CD4-positive, alpha-beta memory T cell (primary cell): ENCODE measurements at regions not wholly inside any gene's neighbourhood (a gene's known extent, or its start where the extent isn't known, plus 50 kb on each side); places are given as distances from the start of the nearest gene placed in this dataset.
A peak's percentile ranks its signal among the peaks of the same experiment; 100 is the strongest.
"Not testable (repeated sequence)": the region's sequence is repeated elsewhere in the genome, so short reads cannot be mapped to it uniquely, and the experiment has no call there.

Experiments
- CTCF ChIA-PET: fragments of 350-600 bp; sonication (Branson Sonifier 250); formaldehyde crosslinking; loops from one replicate; lab custom pipeline; 2021; ENCODE audit warnings: inconsistent platforms; ENCODE audit not compliant: partially characterized antibody; lab: Charles Lee
- POLR2A ChIA-PET: fragments of 350-600 bp; sonication (Branson Sonifier 250); formaldehyde crosslinking; loops from one replicate; lab custom pipeline; 2021; ENCODE audit not compliant: partially characterized antibody; lab: Charles Lee
- DNase-seq, 5 donors: peaks; one replicate each; pipeline versions ENCODE4 v3.0.0 to v3.0.0-alpha.2; 2020 to 2022; ENCODE audit warnings: mixed read lengths in 1 of 5
- H3K27ac ChIP-seq: one replicate; pipeline ENCODE4 v1.7.0; 2013; ENCODE audit warnings: low read depth, low read length
- H3K27me3 ChIP-seq: 2 replicates; pipeline ENCODE4 v1.7.0; 2013; ENCODE audit warnings: mild to moderate bottlenecking, low read length, moderate library complexity; ENCODE audit not compliant: insufficient read depth
- H3K36me3 ChIP-seq: 2 replicates; pipeline ENCODE4 v1.7.0; 2013; ENCODE audit warnings: mild to moderate bottlenecking, low read length, moderate library complexity; ENCODE audit not compliant: insufficient read depth
- H3K4me1 ChIP-seq: 2 replicates; pipeline ENCODE4 v1.7.0; 2013; ENCODE audit warnings: mild to moderate bottlenecking, low read length, moderate library complexity; ENCODE audit not compliant: insufficient read depth
- H3K4me3 ChIP-seq, 2 donors: one replicate each; pipeline ENCODE4 v1.7.0; 2013; ENCODE audit warnings: low read length in 2 of 2, mild to moderate bottlenecking in 1 of 2
- H3K9me3 ChIP-seq, 2 donors: one replicate each; pipeline ENCODE4 v1.7.0; 2013; ENCODE audit warnings: low read length in 2 of 2, control low read depth in 1 of 2; ENCODE audit not compliant: control insufficient read depth in 1 of 2
- H3K27ac Mint-ChIP-seq, 7 donors: one replicate each; pipeline ENCODE4 v1.8.0; 2020 to 2021; ENCODE audit warnings: mixed read lengths in 7 of 7, mild to moderate bottlenecking in 6 of 7, inconsistent platforms in 3 of 7, moderate library complexity in 3 of 7
- H3K27me3 Mint-ChIP-seq, 2 donors: one replicate each; pipeline ENCODE4 v1.8.0; 2020 to 2021; ENCODE audit warnings: mixed read lengths in 2 of 2
- H3K36me3 Mint-ChIP-seq, 2 donors: one replicate each; pipeline ENCODE4 v1.8.0; 2020 to 2021; ENCODE audit warnings: mixed read lengths in 2 of 2, inconsistent platforms in 1 of 2, mild to moderate bottlenecking in 1 of 2
- H3K4me1 Mint-ChIP-seq, 4 donors: one replicate each; pipeline ENCODE4 v1.8.0; 2020 to 2021; ENCODE audit warnings: mixed read lengths in 4 of 4, mild to moderate bottlenecking in 1 of 4
- H3K4me3 Mint-ChIP-seq, 8 donors: one replicate each; pipeline ENCODE4 v1.8.0; 2020 to 2021; ENCODE audit warnings: mixed read lengths in 8 of 8, mild to moderate bottlenecking in 7 of 8, moderate library complexity in 6 of 8, inconsistent platforms in 3 of 8
- H3K9me3 Mint-ChIP-seq, 8 donors: one replicate each; pipeline ENCODE4 v1.8.0; 2020 to 2021; ENCODE audit warnings: mixed read lengths in 8 of 8, mild to moderate bottlenecking in 5 of 8, inconsistent platforms in 3 of 8, moderate library complexity in 1 of 8
- intact Hi-C: fragments of 100-400 bp; cut with micrococcal nuclease; formaldehyde crosslinking; loops from one replicate; pipeline ENCODE4 v1.15.1; 2023

- H3K27me3 ChIP-seq, H3K4me1 Mint-ChIP-seq, H3K9me3 Mint-ChIP-seq, H3K27me3 Mint-ChIP-seq, H3K4me3 ChIP-seq, H3K36me3 ChIP-seq, H3K36me3 Mint-ChIP-seq, H3K27ac ChIP-seq, H3K9me3 ChIP-seq, DNase-seq, H3K4me1 ChIP-seq, intact Hi-C loops: not testable (repeated sequence)
- POLR2A ChIA-PET = interaction anchor here (1.4 kb wide), 1 partner anchor 15 kb away, joined by 7 read pairs; no protein-coding TSS in a partner anchor
- CTCF ChIA-PET = interaction anchor here (0.6 to 1.7 kb wide), 6 partner anchors 8 to 1217 kb away, joined by 3 to 5 read pairs (median 3); no protein-coding TSS in a partner anchor
- Mint-ChIP-seq H3K4me3 (peak overlapping the region in 2 of 8 donors; percentile 26 to 62), H3K27ac (peak overlapping the region in 1 of 7 donors; percentile 44)
Measured at GRCh38 chr6:180091-180694, 112.1 kb upstream of the DUSP22 start.

GRCh38 chr6:181049-181654 lies 111.1 kb upstream of the DUSP22 start:
- intact Hi-C loops = no loop called here
- CTCF ChIA-PET = interaction anchor here (1.4 to 1.7 kb wide), 2 partner anchors 7 to 12 kb away, joined by 5 read pairs; no protein-coding TSS in a partner anchor
- Histone ChIP-seq H3K27ac (no peak overlapping the region), H3K4me3 (no peak overlapping the region), H3K36me3 (no peaks in the 10 kb centered on the region), H3K9me3 (no peaks in the 10 kb centered on the region), H3K4me1 (no peaks in the 10 kb centered on the region), H3K27me3 (no peaks in the 10 kb centered on the region)
- H3K27me3 Mint-ChIP-seq = peaks cover 4 to 9% of the 10 kb centered on the region in 2 donors
- no peaks in the 10 kb centered on the region for H3K36me3 Mint-ChIP-seq
- H3K4me1 Mint-ChIP-seq = peaks cover 0 to 9% (median 8%) of the 10 kb centered on the region in 4 donors
- H3K4me3 Mint-ChIP-seq = no peak overlapping the region
- DNase-seq = no peak
- no peak overlapping the region for H3K27ac Mint-ChIP-seq
- POLR2A ChIA-PET = no interaction called here
- H3K9me3 Mint-ChIP-seq = peaks cover 0 to 5% (median 0%) of the 10 kb centered on the region in 8 donors

- no peak for DNase-seq
- Histone ChIP-seq H3K27ac (no peak overlapping the region), H3K36me3 (no peaks in the 10 kb centered on the region), H3K27me3 (no peaks in the 10 kb centered on the region), H3K4me3 (no peak overlapping the region), H3K4me1 (peaks cover 1% of the 10 kb centered on the region), H3K9me3 (no peaks in the 10 kb centered on the region)
- intact Hi-C loops = no loop called here
- ChIA-PET POLR2A (no interaction called here), CTCF (interaction anchor here (0.8 to 1.4 kb wide), 5 partner anchors 12 to 409 kb away, joined by 3 to 5 read pairs (median 3); no protein-coding TSS in a partner anchor)
- H3K27me3 Mint-ChIP-seq = peaks cover 2 to 3% of the 10 kb centered on the region in 2 donors
- peaks cover 1 to 10% (median 9%) of the 10 kb centered on the region in 4 donors for H3K4me1 Mint-ChIP-seq
- H3K36me3 Mint-ChIP-seq = no peaks in the 10 kb centered on the region
- no peak overlapping the region for H3K4me3 Mint-ChIP-seq
- peaks cover 0 to 4% (median 0%) of the 10 kb centered on the region in 8 donors for H3K9me3 Mint-ChIP-seq
- H3K27ac Mint-ChIP-seq = peak overlapping the region in 1 of 7 donors; percentile 37
Measured at GRCh38 chr6:183668-184067, 108.6 kb upstream of the DUSP22 start.

GRCh38 chr6:184161-184700 lies 108.1 kb upstream of the DUSP22 start:
- Histone ChIP-seq H3K4me1 (peaks cover 7% of the 10 kb centered on the region), H3K27me3 (no peaks in the 10 kb centered on the region), H3K9me3 (no peaks in the 10 kb centered on the region), H3K36me3 (no peaks in the 10 kb centered on the region), H3K4me3 (no peak overlapping the region), H3K27ac (no peak overlapping the region)
- Mint-ChIP-seq H3K36me3 (no peaks in the 10 kb centered on the region), H3K4me3 (peak overlapping the region in 1 of 8 donors; percentile 12), H3K4me1 (peaks cover 7 to 16% (median 14%) of the 10 kb centered on the region in 4 donors), H3K27ac (peak overlapping the region in 2 of 7 donors; percentile 17 to 37), H3K27me3 (peaks cover 2 to 3% of the 10 kb centered on the region in 2 donors), H3K9me3 (peaks cover 0 to 2% (median 0%) of the 10 kb centered on the region in 8 donors)
- DNase-seq = no peak
- ChIA-PET POLR2A (no interaction called here), CTCF (interaction anchor here (0.8 to 1.4 kb wide), 5 partner anchors 11 to 409 kb away, joined by 3 to 5 read pairs (median 3); no protein-coding TSS in a partner anchor)
- intact Hi-C loops = no loop called here

GRCh38 chr6:186340-186965 lies 105.8 kb upstream of the DUSP22 start:
- intact Hi-C loops = loop anchor here (5.0 kb wide), 3 partner anchors 261 to 1196 kb away; no protein-coding TSS in a partner anchor
- DNase-seq = no peak
- H3K27ac ChIP-seq = no peak overlapping the region
- H3K4me3 ChIP-seq = no peak overlapping the region
- H3K27me3 Mint-ChIP-seq = no peaks in the 10 kb centered on the region
- no peaks in the 10 kb centered on the region for H3K9me3 ChIP-seq
- ChIA-PET CTCF (interaction anchor here (0.7 to 1.0 kb wide), 2 partner anchors 205 to 408 kb away, joined by 3 to 8 read pairs; partner anchors contain the start of gene IRF4), POLR2A (no interaction called here)
- H3K36me3 Mint-ChIP-seq = no peaks in the 10 kb centered on the region
- H3K4me3 Mint-ChIP-seq = no peak overlapping the region
- H3K27me3 ChIP-seq = no peaks in the 10 kb centered on the region
- no peaks in the 10 kb centered on the region for H3K9me3 Mint-ChIP-seq
- no peaks in the 10 kb centered on the region for H3K36me3 ChIP-seq
- H3K27ac Mint-ChIP-seq = no peak overlapping the region
- peaks cover 12% of the 10 kb centered on the region for H3K4me1 ChIP-seq
- peaks cover 13 to 23% (median 17%) of the 10 kb centered on the region in 4 donors for H3K4me1 Mint-ChIP-seq

GRCh38 chr6:187210-187861 lies 105.0 kb upstream of the DUSP22 start:
- ChIA-PET CTCF (interaction anchor here (0.7 to 3.4 kb wide), 11 partner anchors 8 to 1210 kb away, joined by 3 to 16 read pairs (median 4); partner anchors contain the start of gene IRF4), POLR2A (interaction anchor here (0.7 kb wide), 1 partner anchor 10 kb away, joined by 3 read pairs; no protein-coding TSS in a partner anchor)
- no peak overlapping the region for H3K4me3 ChIP-seq
- intact Hi-C loops = loop anchor here (5.0 kb wide), 3 partner anchors 260 to 1195 kb away; no protein-coding TSS in a partner anchor
- DNase-seq = no peak
- peaks cover 12% of the 10 kb centered on the region for H3K4me1 ChIP-seq
- H3K36me3 Mint-ChIP-seq = no peaks in the 10 kb centered on the region
- no peak overlapping the region for H3K27ac ChIP-seq
- H3K9me3 Mint-ChIP-seq = no peaks in the 10 kb centered on the region
- H3K27me3 ChIP-seq = no peaks in the 10 kb centered on the region
- H3K27me3 Mint-ChIP-seq = no peaks in the 10 kb centered on the region
- H3K27ac Mint-ChIP-seq = no peak overlapping the region
- H3K4me3 Mint-ChIP-seq = no peak overlapping the region
- H3K36me3 ChIP-seq = no peaks in the 10 kb centered on the region
- H3K9me3 ChIP-seq = no peaks in the 10 kb centered on the region
- peaks cover 13 to 23% (median 17%) of the 10 kb centered on the region in 4 donors for H3K4me1 Mint-ChIP-seq
